GM11168 (cell line): ENCODE measurements at regions not wholly inside any gene's neighbourhood (a gene's known extent, or its start where the extent isn't known, plus 50 kb on each side); places are given as distances from the start of the nearest gene placed in this dataset.

Experiments used
- in situ Hi-C: fragments of 300-500 bp; cut with MboI; formaldehyde crosslinking; loops from one replicate; pipeline ENCODE4 v1.12.0; 2022; ENCODE audit warnings: low sequenced_read_pairs; ENCODE audit not compliant: unreplicated experiment

GRCh38 chr11:127056338-127056971 is 55.9 kb upstream of the KIRREL3 start:
- in situ Hi-C loops, result no loop called here

GRCh38 chr11:127055236-127055635 is 54.7 kb upstream of the KIRREL3 start:
- in situ Hi-C loops, result no loop called here

GRCh38 chr11:127054153-127054552 is 53.6 kb upstream of the KIRREL3 start:
- in situ Hi-C loops, result no loop called here

- in situ Hi-C loops, result no loop called here
Measured at GRCh38 chr11:127052404-127052803, 51.8 kb upstream of the KIRREL3 start.
